ENCODE measurements at regions not wholly inside any gene's neighbourhood (a gene's known extent, or its start where the extent isn't known, plus 50 kb on each side); places are given as distances from the start of the nearest gene placed in this dataset.

GRCh38 chr7:156175003-156175402 is 362.7 kb upstream of the SHH start:
- Histone ChIP-seq H3K4me2 (replicated peaks; ENCODE audit: low read depth, low read length, poor library complexity, severe bottlenecking) (no peak overlapping the region), H3K4me3 (ENCODE audit: control extremely low read depth in 1 of 5, extremely low read depth in 1 of 5, insufficient read depth in 1 of 5, low read depth in 2 of 5, low read length in 4 of 5) (no peak overlapping the region), H3K9me3 (ENCODE audit: control extremely low read depth in 1 of 3, control insufficient read depth in 2 of 3, insufficient read depth in 1 of 3, low read length in 2 of 3) (peaks cover 0 to 5% (median 0%) of the 10 kb centered on the region in 3 donors), H4K20me1 (ENCODE audit: control insufficient read depth, insufficient read depth, low read length, poor library complexity, severe bottlenecking) (no peaks in the 10 kb centered on the region), H3K79me2 (ENCODE audit: control insufficient read depth, insufficient read depth, low read length) (no peaks in the 10 kb centered on the region), H3K27ac (ENCODE audit: low read length in 2 of 2) (no peak overlapping the region), H2AFZ (ENCODE audit: insufficient read depth, low read depth, low read length, poor library complexity, severe bottlenecking) (no peak overlapping the region), H3K27me3 (replicated peaks in 1 of 4; ENCODE audit: control extremely low read depth in 1 of 4, control insufficient read depth in 3 of 4, insufficient read depth in 4 of 4, low read length in 3 of 4) (no peaks in the 10 kb centered on the region), H3K36me3 (replicated peaks in 1 of 2; ENCODE audit: control extremely low read depth in 1 of 2, control insufficient read depth in 1 of 2, extremely low read depth in 1 of 2, insufficient read depth in 2 of 2, low read length in 1 of 2) (no peaks in the 10 kb centered on the region), H3K9ac (ENCODE audit: low read length) (no peak overlapping the region), H3K4me1 (ENCODE audit: control insufficient read depth in 2 of 2, insufficient read depth in 2 of 2, low read length in 2 of 2) (no peaks in the 10 kb centered on the region)
- DNase-seq (no peak), ATAC-seq (ENCODE audit: low read depth) (no peak)
- Mint-ChIP-seq H3K9me3 (ENCODE audit: insufficient read depth) (no peaks in the 10 kb centered on the region), H3K27ac (no peak overlapping the region), H3K27me3 (no peaks in the 10 kb centered on the region), H3K4me3 (no peak overlapping the region), H3K4me1 (no peaks in the 10 kb centered on the region)
- TF ChIP-seq CTCF (IDR thresholded peaks at IDR 0.05) (no peak), EZH2 (IDR thresholded peaks at IDR 0.05; ENCODE audit: borderline replicate concordance, insufficient read depth, low read depth, low read length, poor library complexity, severe bottlenecking) (no peak)
- POLR2A ChIA-PET = no interaction called here
- intact Hi-C loops (cut with micrococcal nuclease) = no loop called here
- CTCF ChIA-PET = no interaction called here
- 83% methylated on average over 10 of the region's 10 CpGs for WGBS (ENCODE audit: insufficient coverage)

- Histone ChIP-seq H3K79me2 (ENCODE audit: control insufficient read depth, insufficient read depth, low read length) (no peaks in the 10 kb centered on the region), H3K4me1 (ENCODE audit: control insufficient read depth in 2 of 2, insufficient read depth in 2 of 2, low read length in 2 of 2) (no peaks in the 10 kb centered on the region), H3K4me3 (ENCODE audit: control extremely low read depth in 1 of 5, extremely low read depth in 1 of 5, insufficient read depth in 1 of 5, low read depth in 2 of 5, low read length in 4 of 5) (no peak overlapping the region), H3K36me3 (replicated peaks in 1 of 2; ENCODE audit: control extremely low read depth in 1 of 2, control insufficient read depth in 1 of 2, extremely low read depth in 1 of 2, insufficient read depth in 2 of 2, low read length in 1 of 2) (no peaks in the 10 kb centered on the region), H4K20me1 (ENCODE audit: control insufficient read depth, insufficient read depth, low read length, poor library complexity, severe bottlenecking) (no peaks in the 10 kb centered on the region), H3K9ac (ENCODE audit: low read length) (no peak overlapping the region), H3K27ac (ENCODE audit: low read length in 2 of 2) (no peak overlapping the region), H3K27me3 (replicated peaks in 1 of 4; ENCODE audit: control extremely low read depth in 1 of 4, control insufficient read depth in 3 of 4, insufficient read depth in 4 of 4, low read length in 3 of 4) (no peaks in the 10 kb centered on the region), H3K4me2 (replicated peaks; ENCODE audit: low read depth, low read length, poor library complexity, severe bottlenecking) (no peak overlapping the region), H3K9me3 (ENCODE audit: control extremely low read depth in 1 of 3, control insufficient read depth in 2 of 3, insufficient read depth in 1 of 3, low read length in 2 of 3) (peaks cover 0 to 5% (median 0%) of the 10 kb centered on the region in 3 donors), H2AFZ (ENCODE audit: insufficient read depth, low read depth, low read length, poor library complexity, severe bottlenecking) (no peak overlapping the region)
- 88% methylated on average over 13 of the region's 17 CpGs for WGBS (ENCODE audit: insufficient coverage)
- ATAC-seq (ENCODE audit: low read depth) = no peak
- DNase-seq = no peak
- Mint-ChIP-seq H3K27ac (no peak overlapping the region), H3K4me3 (no peak overlapping the region), H3K4me1 (no peaks in the 10 kb centered on the region), H3K27me3 (no peaks in the 10 kb centered on the region), H3K9me3 (ENCODE audit: insufficient read depth) (no peaks in the 10 kb centered on the region)
- ChIA-PET CTCF (no interaction called here), POLR2A (no interaction called here)
- intact Hi-C loops (cut with micrococcal nuclease) = no loop called here
- TF ChIP-seq CTCF (IDR thresholded peaks at IDR 0.05) = no peak
- TF ChIP-seq EZH2 (IDR thresholded peaks at IDR 0.05; ENCODE audit: borderline replicate concordance, insufficient read depth, low read depth, low read length, poor library complexity, severe bottlenecking) = no peak
Observed at GRCh38 chr7:156174428-156174827, 362.2 kb upstream of the SHH start.

All from B cell (primary cell).